ENCODE measurements at regions not wholly inside any gene's neighbourhood (a gene's known extent, or its start where the extent isn't known, plus 50 kb on each side); places are given as distances from the start of the nearest gene placed in this dataset.

- no peak for TF ChIP-seq GLIS3 (CRISPR knock-in tag; IDR thresholded peaks at IDR 0.05)
- TF ChIP-seq CREB5 (CRISPR knock-in tag; IDR thresholded peaks at IDR 0.05; ENCODE audit: low read depth) = no peak
- TF ChIP-seq ZC3H10 (CRISPR knock-in tag; IDR thresholded peaks at IDR 0.05) = no peak
- TF ChIP-seq ZNF70 (CRISPR knock-in tag; IDR thresholded peaks at IDR 0.05) = no peak
- TF ChIP-seq PATZ1 (CRISPR knock-in tag; IDR thresholded peaks at IDR 0.05; ENCODE audit: borderline replicate concordance) = no peak
- TF ChIP-seq BACH2 (CRISPR knock-in tag; IDR thresholded peaks at IDR 0.05; ENCODE audit: borderline replicate concordance) = no peak
- TF ChIP-seq RARB (CRISPR knock-in tag; IDR thresholded peaks at IDR 0.05) = no peak
- TF ChIP-seq TOX (CRISPR knock-in tag; IDR thresholded peaks at IDR 0.05; ENCODE audit: borderline replicate concordance) = no peak
- TF ChIP-seq ZNF8 (CRISPR knock-in tag; IDR thresholded peaks at IDR 0.05) = no peak
- TF ChIP-seq CSRNP3 (CRISPR knock-in tag; IDR thresholded peaks at IDR 0.05) = no peak
- TF ChIP-seq ISL1 (CRISPR knock-in tag; IDR thresholded peaks at IDR 0.05) = no peak
- no peak for TF ChIP-seq ESRRG (CRISPR knock-in tag; IDR thresholded peaks at IDR 0.05)
- no peak for TF ChIP-seq TCF4 (CRISPR knock-in tag; IDR thresholded peaks at IDR 0.05; ENCODE audit: borderline replicate concordance)
- no peak for TF ChIP-seq ZNF565 (CRISPR knock-in tag; conservative IDR thresholded peaks at IDR 0.05; ENCODE audit: low read depth)
- TF ChIP-seq ARNTL (CRISPR knock-in tag; IDR thresholded peaks at IDR 0.05; ENCODE audit: borderline replicate concordance, low read depth) = no peak
- TF ChIP-seq SNAI2 (CRISPR knock-in tag; IDR thresholded peaks at IDR 0.05) = no peak
- no peak for TF ChIP-seq OSR1 (CRISPR knock-in tag; IDR thresholded peaks at IDR 0.05)
- ATAC-seq = no peak
Observed at GRCh38 chr5:124383693-124384092, 362.7 kb downstream of the ZNF608 start.

GRCh38 chr5:124377386-124377785 lies 369.1 kb downstream of the ZNF608 start:
- no peak for ATAC-seq
- TF ChIP-seq, protein P1, sequence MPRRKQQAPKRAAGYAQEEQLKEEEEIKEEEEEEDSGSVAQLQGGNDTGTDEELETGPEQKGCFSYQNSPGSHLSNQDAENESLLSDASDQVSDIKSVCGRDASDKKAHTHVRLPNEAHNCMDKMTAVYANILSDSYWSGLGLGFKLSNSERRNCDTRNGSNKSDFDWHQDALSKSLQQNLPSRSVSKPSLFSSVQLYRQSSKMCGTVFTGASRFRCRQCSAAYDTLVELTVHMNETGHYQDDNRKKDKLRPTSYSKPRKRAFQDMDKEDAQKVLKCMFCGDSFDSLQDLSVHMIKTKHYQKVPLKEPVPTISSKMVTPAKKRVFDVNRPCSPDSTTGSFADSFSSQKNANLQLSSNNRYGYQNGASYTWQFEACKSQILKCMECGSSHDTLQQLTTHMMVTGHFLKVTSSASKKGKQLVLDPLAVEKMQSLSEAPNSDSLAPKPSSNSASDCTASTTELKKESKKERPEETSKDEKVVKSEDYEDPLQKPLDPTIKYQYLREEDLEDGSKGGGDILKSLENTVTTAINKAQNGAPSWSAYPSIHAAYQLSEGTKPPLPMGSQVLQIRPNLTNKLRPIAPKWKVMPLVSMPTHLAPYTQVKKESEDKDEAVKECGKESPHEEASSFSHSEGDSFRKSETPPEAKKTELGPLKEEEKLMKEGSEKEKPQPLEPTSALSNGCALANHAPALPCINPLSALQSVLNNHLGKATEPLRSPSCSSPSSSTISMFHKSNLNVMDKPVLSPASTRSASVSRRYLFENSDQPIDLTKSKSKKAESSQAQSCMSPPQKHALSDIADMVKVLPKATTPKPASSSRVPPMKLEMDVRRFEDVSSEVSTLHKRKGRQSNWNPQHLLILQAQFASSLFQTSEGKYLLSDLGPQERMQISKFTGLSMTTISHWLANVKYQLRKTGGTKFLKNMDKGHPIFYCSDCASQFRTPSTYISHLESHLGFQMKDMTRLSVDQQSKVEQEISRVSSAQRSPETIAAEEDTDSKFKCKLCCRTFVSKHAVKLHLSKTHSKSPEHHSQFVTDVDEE (CRISPR knock-in tag; IDR thresholded peaks at IDR 0.05) = no peak
- TF ChIP-seq CSDC2 (CRISPR knock-in tag; IDR thresholded peaks at IDR 0.05) (no peak), BACH2 (CRISPR knock-in tag; IDR thresholded peaks at IDR 0.05; ENCODE audit: borderline replicate concordance) (no peak), GLIS3 (CRISPR knock-in tag; IDR thresholded peaks at IDR 0.05) (no peak), ISL1 (CRISPR knock-in tag; IDR thresholded peaks at IDR 0.05) (no peak), SNAI2 (CRISPR knock-in tag; IDR thresholded peaks at IDR 0.05) (no peak), TOX (CRISPR knock-in tag; IDR thresholded peaks at IDR 0.05; ENCODE audit: borderline replicate concordance) (no peak), ZC3H10 (CRISPR knock-in tag; IDR thresholded peaks at IDR 0.05) (no peak), ESRRG (CRISPR knock-in tag; IDR thresholded peaks at IDR 0.05) (no peak), ZNF565 (CRISPR knock-in tag; conservative IDR thresholded peaks at IDR 0.05; ENCODE audit: low read depth) (no peak), OSR1 (CRISPR knock-in tag; IDR thresholded peaks at IDR 0.05) (no peak), CSRNP3 (CRISPR knock-in tag; IDR thresholded peaks at IDR 0.05) (no peak), PATZ1 (CRISPR knock-in tag; IDR thresholded peaks at IDR 0.05; ENCODE audit: borderline replicate concordance) (no peak), TCF4 (CRISPR knock-in tag; IDR thresholded peaks at IDR 0.05; ENCODE audit: borderline replicate concordance) (no peak)
